HepG2 (cell line): ENCODE measurements at regions not wholly inside any gene's neighbourhood (a gene's known extent, or its start where the extent isn't known, plus 50 kb on each side); places are given as distances from the start of the nearest gene placed in this dataset.

Experiments used
- FOSL2 ChIP-seq: sonication (generic); formaldehyde crosslinking; IDR thresholded peaks from 2 replicates; pipeline ENCODE4 v1.4.0; 2020; ENCODE audit warnings: missing genetic modification reagents
- GATAD2A ChIP-seq: IDR thresholded peaks from 2 replicates; pipeline ENCODE4 v1.6.1; 2016
- GPBP1L1 ChIP-seq: sonication (generic); formaldehyde crosslinking; IDR thresholded peaks from 2 replicates; pipeline ENCODE4 v1.5.0; 2020; ENCODE audit warnings: mild to moderate bottlenecking, missing genetic modification reagents
- KDM3A ChIP-seq: IDR thresholded peaks from 2 replicates; pipeline ENCODE4 v1.6.1; 2018; ENCODE audit warnings: low read depth, missing compliant biosample characterization
- MIER2 ChIP-seq: IDR thresholded peaks from 2 replicates; pipeline ENCODE4 v1.6.1; 2016; ENCODE audit warnings: missing biosample characterization, missing genetic modification reagents
- MLLT10 ChIP-seq: sonication (generic); formaldehyde crosslinking; IDR thresholded peaks from 2 replicates; pipeline ENCODE4 v1.4.0; 2020; ENCODE audit warnings: missing genetic modification reagents
- NFE2L2 ChIP-seq: fragments of 150-350 bp; IDR thresholded peaks from 2 replicates; pipeline ENCODE4 v1.6.1; 2014; ENCODE audit warnings: low read length
- NR2F6 ChIP-seq, 2 experiments: IDR thresholded peaks; 2 replicates each; pipeline ENCODE4 v1.6.1; 2016; ENCODE audit warnings: antibody characterized with exemption in 1 of 2, mild to moderate bottlenecking in 1 of 2
- PRDM10 ChIP-seq: sonication (generic); formaldehyde crosslinking; IDR thresholded peaks from 2 replicates; pipeline ENCODE4 v1.4.0; 2020; ENCODE audit warnings: low read depth, missing genetic modification reagents
- SMARCC2 ChIP-seq: fragments of 450-650 bp; IDR thresholded peaks from 2 replicates; pipeline ENCODE4 v1.6.1; 2017; ENCODE audit warnings: antibody characterized with exemption, mild to moderate bottlenecking
- SOX5 ChIP-seq: IDR thresholded peaks from 2 replicates; pipeline ENCODE4 v1.6.1; 2016; ENCODE audit warnings: borderline replicate concordance
- ZFX ChIP-seq: sonication (generic); formaldehyde crosslinking; IDR thresholded peaks from 2 replicates; pipeline ENCODE4 v1.4.0; 2020; ENCODE audit warnings: mild to moderate bottlenecking, low read depth, missing genetic modification reagents, moderate library complexity
- ZNF646 ChIP-seq: sonication (generic); formaldehyde crosslinking; IDR thresholded peaks from 2 replicates; pipeline ENCODE4 v1.9.0; 2021; ENCODE audit warnings: mild to moderate bottlenecking, missing genetic modification reagents
- ZNF652 ChIP-seq: IDR thresholded peaks from 2 replicates; pipeline ENCODE4 v1.6.1; 2016; ENCODE audit warnings: low read depth, borderline replicate concordance
- TF ChIP-seq, protein P1 (sequence below): sonication (generic); formaldehyde crosslinking; IDR thresholded peaks from 2 replicates; pipeline ENCODE4 v1.4.0; 2020; ENCODE audit warnings: missing genetic modification reagents

- TF ChIP-seq GPBP1L1, result no peak
- TF ChIP-seq ZFX, result no peak
- no peak for TF ChIP-seq ZNF646 (CRISPR knock-in tag)
- TF ChIP-seq, protein P1, sequence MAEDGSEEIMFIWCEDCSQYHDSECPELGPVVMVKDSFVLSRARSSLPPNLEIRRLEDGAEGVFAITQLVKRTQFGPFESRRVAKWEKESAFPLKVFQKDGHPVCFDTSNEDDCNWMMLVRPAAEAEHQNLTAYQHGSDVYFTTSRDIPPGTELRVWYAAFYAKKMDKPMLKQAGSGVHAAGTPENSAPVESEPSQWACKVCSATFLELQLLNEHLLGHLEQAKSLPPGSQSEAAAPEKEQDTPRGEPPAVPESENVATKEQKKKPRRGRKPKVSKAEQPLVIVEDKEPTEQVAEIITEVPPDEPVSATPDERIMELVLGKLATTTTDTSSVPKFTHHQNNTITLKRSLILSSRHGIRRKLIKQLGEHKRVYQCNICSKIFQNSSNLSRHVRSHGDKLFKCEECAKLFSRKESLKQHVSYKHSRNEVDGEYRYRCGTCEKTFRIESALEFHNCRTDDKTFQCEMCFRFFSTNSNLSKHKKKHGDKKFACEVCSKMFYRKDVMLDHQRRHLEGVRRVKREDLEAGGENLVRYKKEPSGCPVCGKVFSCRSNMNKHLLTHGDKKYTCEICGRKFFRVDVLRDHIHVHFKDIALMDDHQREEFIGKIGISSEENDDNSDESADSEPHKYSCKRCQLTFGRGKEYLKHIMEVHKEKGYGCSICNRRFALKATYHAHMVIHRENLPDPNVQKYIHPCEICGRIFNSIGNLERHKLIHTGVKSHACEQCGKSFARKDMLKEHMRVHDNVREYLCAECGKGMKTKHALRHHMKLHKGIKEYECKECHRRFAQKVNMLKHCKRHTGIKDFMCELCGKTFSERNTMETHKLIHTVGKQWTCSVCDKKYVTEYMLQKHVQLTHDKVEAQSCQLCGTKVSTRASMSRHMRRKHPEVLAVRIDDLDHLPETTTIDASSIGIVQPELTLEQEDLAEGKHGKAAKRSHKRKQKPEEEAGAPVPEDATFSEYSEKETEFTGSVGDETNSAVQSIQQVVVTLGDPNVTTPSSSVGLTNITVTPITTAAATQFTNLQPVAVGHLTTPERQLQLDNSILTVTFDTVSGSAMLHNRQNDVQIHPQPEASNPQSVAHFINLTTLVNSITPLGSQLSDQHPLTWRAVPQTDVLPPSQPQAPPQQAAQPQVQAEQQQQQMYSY, result no peak
- peak; percentile 54; the same call in 1 of the 2 replicates for TF ChIP-seq SOX5 (CRISPR knock-in tag)
- peak; percentile 44; the same call in 1 of the 2 replicates for TF ChIP-seq NFE2L2
- no peak for TF ChIP-seq PRDM10 (CRISPR knock-in tag)
- no peak for TF ChIP-seq KDM3A
- TF ChIP-seq MIER2 (CRISPR knock-in tag), result no peak
- 0 out of 2 replicates have a peak, but pooled peaks have one; percentile 34 for TF ChIP-seq NR2F6 (IDR thresholded peaks at IDR 0.05)
- no peak for TF ChIP-seq NR2F6 (CRISPR knock-in tag; IDR thresholded peaks at IDR 0.05)
- TF ChIP-seq MLLT10 (CRISPR knock-in tag), result no peak
- TF ChIP-seq FOSL2, result peak; percentile 81
- peak; percentile 25; the same call in 1 of the 2 replicates for TF ChIP-seq GATAD2A (CRISPR knock-in tag)
- no peak for TF ChIP-seq SMARCC2
- TF ChIP-seq ZNF652 (CRISPR knock-in tag), result no peak
Measured at GRCh38 chr10:5291501-5292195, 73.1 kb upstream of the UCN3 start (continued).
